Omental fat pad (tissue), 3 donors: ENCODE measurements at regions not wholly inside any gene's neighbourhood (a gene's known extent, or its start where the extent isn't known, plus 50 kb on each side); places are given as distances from the start of the nearest gene placed in this dataset.

Experiments
- ATAC-seq: fragments of 150-250 bp; one replicate; pipeline ENCODE4 v1.9.1; 2016; ENCODE audit warnings: mild to moderate bottlenecking, moderate library complexity; ENCODE audit not compliant: low FRiP score
- DNase-seq: peaks from one replicate; pipeline ENCODE4 v3.0.0-alpha.2; 2019; ENCODE audit warnings: low spot score
- TF ChIP-seq, protein P1 (sequence below), 3 donors: fragments of 450-650 bp; IDR thresholded peaks; one replicate each; pipeline ENCODE4 v1.5.1; 2016 to 2017; ENCODE audit warnings: antibody characterized with exemption in 3 of 3, mild to moderate bottlenecking in 3 of 3, moderate library complexity in 2 of 3

DNA sequence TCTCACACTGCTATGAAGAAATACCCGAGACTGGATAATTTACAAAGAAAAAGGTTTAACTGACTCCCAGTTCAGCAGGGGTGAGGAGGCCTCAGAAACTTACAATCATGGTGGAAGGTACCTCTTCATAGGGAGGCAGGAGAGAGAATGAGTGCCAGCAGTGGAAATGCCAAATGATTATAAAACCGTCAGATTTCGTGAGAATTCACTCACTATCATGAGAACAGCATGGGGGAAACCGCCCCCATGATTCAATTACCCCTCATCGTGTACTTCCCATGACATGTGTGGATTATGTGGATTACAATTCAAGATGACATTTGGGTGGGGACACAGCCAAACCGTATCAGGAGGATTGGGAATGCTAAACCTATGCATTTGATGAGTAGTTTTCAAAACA is 380.3 kb upstream of the SPHKAP start:
- TF ChIP-seq, protein P1, sequence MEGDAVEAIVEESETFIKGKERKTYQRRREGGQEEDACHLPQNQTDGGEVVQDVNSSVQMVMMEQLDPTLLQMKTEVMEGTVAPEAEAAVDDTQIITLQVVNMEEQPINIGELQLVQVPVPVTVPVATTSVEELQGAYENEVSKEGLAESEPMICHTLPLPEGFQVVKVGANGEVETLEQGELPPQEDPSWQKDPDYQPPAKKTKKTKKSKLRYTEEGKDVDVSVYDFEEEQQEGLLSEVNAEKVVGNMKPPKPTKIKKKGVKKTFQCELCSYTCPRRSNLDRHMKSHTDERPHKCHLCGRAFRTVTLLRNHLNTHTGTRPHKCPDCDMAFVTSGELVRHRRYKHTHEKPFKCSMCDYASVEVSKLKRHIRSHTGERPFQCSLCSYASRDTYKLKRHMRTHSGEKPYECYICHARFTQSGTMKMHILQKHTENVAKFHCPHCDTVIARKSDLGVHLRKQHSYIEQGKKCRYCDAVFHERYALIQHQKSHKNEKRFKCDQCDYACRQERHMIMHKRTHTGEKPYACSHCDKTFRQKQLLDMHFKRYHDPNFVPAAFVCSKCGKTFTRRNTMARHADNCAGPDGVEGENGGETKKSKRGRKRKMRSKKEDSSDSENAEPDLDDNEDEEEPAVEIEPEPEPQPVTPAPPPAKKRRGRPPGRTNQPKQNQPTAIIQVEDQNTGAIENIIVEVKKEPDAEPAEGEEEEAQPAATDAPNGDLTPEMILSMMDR (IDR thresholded peaks at IDR 0.05): no peak
- no peak for DNase-seq
- ATAC-seq: no peak

DNA sequence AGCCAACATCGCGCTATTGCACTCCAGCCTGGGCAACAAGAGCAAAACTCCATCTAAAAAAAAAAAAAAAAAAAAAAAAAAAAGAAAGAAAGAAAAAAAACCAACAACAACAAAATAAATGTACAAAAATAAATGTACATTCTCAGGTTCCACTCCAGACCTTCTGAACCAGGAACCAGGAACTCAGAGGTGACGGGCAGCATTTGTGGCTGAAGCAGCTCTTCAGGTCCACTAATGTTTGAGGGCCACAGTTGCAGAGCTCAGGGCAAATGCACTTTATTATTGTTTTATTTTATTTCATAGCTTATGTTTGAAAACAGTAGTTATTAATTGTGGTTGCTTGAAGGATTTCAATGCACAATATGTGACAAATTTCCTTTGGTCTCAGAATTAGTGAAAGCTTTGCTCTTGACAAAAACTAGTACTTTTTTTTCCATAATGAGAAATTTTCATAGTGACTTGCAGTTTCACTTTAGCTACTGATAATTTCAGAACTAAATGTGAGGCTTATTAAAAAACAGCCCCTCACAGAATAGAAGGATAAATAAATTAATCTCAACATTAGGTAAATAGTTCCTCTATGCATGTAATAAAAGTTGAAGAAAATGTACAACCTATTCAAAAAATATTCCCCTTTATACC is 378.4 kb upstream of the SPHKAP start:
- TF ChIP-seq, protein P1 (IDR thresholded peaks at IDR 0.05): no peak
- DNase-seq (no peak), ATAC-seq (no peak)

DNA sequence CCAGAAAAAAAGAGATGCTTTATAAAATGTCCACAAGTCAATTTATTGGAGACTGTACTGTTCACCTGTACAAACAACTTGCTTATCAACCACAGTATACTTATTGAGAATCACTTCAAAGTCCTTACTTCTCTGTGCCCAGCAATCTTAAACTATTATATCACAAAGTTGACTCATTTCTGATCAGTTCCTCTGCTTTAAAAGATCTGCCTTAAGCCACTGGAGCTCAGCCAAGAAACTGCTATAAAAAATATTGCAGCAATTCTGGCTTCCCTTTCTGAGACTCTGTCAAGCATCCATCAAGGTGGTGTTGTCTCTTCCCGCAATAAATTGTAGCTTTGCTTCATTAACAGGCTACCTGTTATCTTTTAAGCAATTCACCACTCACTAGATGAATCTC is 375.2 kb upstream of the SPHKAP start:
- TF ChIP-seq, protein P1 (IDR thresholded peaks at IDR 0.05): no peak
- no peak for DNase-seq
- ATAC-seq: no peak

DNA sequence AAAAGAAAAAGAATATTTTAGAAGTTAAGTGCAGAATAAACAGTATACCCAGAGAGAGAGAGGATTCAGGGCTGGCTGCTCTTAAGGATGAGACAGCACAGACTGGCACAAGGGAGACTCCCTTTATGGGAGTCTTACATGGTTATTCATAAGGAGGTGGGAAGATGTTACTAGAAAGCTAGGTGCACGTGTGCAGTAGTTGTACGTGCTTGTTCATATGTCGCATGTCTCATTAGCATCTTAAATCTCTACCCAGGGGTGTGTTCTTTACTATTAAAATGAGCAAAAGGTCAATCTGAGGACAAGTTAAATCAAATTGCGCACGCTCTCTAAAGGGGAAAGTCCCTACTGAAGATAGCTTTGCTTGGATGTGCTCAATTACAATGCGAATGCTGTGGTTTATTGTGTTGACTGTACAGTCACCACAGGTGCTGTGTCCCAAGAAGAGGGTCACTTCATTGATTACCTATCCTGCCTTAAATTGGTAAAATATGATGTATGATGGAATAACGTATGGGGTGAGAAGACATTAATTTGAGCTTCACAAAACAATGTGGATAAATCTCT is 368.0 kb upstream of the SPHKAP start:
- ATAC-seq: no peak
- TF ChIP-seq, protein P1 (IDR thresholded peaks at IDR 0.05): no peak

DNA sequence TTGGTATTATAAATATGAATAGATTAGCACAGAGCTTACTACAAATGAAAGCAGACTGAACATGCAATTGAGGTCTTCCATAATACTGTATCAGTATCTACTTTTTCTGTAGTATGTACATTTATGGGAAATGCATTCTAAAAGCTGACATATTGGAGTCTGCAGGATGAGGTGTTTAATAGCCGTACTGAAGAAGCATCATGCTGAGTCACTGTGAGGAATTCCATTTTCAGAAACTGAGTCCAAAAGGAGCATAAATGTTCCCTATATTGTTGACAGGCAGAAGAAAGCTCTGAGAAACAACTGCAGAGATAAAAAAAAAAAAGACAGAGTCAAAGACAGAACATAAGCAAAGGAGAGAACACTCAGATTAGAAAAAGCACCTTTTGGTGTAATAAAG is 366.7 kb upstream of the SPHKAP start:
- DNase-seq (no peak), ATAC-seq (no peak)
- TF ChIP-seq, protein P1 (IDR thresholded peaks at IDR 0.05): no peak

More for the DNA sequence above, 368.0 kb upstream of the SPHKAP start:
- DNase-seq: no peak

GRCh38 chr2:228545748-228546145 is 364.3 kb upstream of the SPHKAP start:
- no peak for DNase-seq
- TF ChIP-seq, protein P1 (IDR thresholded peaks at IDR 0.05): no peak
- ATAC-seq: no peak
